ENCODE measurements at regions not wholly inside any gene's neighbourhood (a gene's known extent, or its start where the extent isn't known, plus 50 kb on each side); places are given as distances from the start of the nearest gene placed in this dataset.
A peak's percentile ranks its signal among the peaks of the same experiment; 100 is the strongest.

DNA sequence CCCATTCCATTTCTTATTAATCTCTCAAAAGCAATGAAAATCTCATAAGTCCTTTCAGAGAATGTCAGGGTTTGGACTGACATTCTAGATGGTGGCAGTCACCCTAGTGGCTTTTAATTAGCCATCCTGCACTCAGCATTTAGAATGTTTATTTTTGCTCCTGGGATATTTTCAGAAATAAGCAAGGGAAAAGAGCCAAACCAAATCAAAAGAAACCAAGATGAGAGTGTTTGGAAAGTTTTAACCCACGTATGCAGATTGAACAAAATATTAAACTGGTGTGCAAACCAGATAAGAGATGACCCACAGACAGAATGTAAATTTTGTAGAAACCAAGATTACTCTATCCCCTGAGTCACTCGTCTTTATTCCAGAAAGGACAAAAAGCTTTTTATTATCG lies 275.8 kb downstream of the SQOR start:
- no peak overlapping the region for H3K27ac ChIP-seq (ENCODE audit: low read depth, low read length)
- H3K27me3 ChIP-seq (ENCODE audit: insufficient read depth, low read length, poor library complexity, severe bottlenecking) = no peaks in the 10 kb centered on the region
- H3K9me3 ChIP-seq (ENCODE audit: low read length) = no peaks in the 10 kb centered on the region
- DNase-seq = no peak
- ChIA-PET CTCF (no interaction called here), POLR2A (no interaction called here)
- no peaks in the 10 kb centered on the region for H3K36me3 ChIP-seq (ENCODE audit: insufficient read depth, low read length)
- H3K4me1 Mint-ChIP-seq = no peaks in the 10 kb centered on the region
- peaks cover 0 to 1% of the 10 kb centered on the region in 2 donors for H3K27me3 Mint-ChIP-seq
- H3K9me3 Mint-ChIP-seq = peaks cover 8 to 14% (median 9%) of the 10 kb centered on the region in 5 donors
- H3K4me1 ChIP-seq (ENCODE audit: insufficient read depth, low read length) = no peaks in the 10 kb centered on the region
- H3K36me3 Mint-ChIP-seq = no peaks in the 10 kb centered on the region
- no peak overlapping the region for H3K27ac Mint-ChIP-seq
- H3K4me3 ChIP-seq (ENCODE audit: low read length) = no peak overlapping the region
- H3K4me3 Mint-ChIP-seq = no peak overlapping the region

DNA sequence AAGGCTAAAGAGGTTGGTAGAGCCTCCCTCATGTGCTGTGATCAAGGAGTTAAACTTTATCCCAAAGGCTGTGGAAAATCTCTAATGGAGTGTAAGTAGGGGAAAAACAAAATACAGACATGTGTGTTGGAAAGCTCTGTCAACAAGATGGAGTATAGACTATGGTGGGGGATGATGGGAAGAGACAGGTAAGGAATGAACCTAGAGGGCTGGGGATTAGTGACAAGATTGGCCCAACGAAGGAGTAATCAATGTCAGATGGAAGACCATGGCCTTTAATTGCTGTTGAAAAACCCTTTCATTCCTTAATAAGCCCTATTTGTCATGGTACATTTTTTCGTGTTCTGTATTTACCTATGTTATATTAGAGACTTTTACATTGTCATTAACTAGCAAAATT lies 278.6 kb downstream of the SQOR start:
- ChIA-PET CTCF (no interaction called here), POLR2A (no interaction called here)
- no peaks in the 10 kb centered on the region for H3K36me3 Mint-ChIP-seq

DNA sequence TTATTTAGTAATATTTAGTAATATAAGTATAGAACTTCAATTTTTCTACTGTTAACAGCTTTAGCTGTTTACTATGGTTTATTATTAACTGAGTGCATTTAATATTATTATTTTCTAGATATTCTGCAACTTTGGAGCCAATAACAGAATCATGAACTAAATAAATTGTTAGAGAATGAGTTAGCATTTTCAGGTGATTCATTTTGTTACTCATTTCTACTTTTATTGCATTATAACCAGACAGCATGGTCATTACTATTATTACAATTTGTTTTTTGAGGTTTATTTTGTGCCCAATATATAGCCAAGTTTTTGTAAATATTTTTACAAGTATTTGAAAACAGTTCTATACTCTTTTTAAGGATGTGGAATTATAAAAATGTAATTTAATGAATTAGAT lies 279.6 kb downstream of the SQOR start:
- no peak overlapping the region for H3K27ac ChIP-seq (ENCODE audit: low read depth, low read length)
- DNase-seq = no peak
- no peaks in the 10 kb centered on the region for H3K36me3 Mint-ChIP-seq

More for the DNA sequence above, 278.6 kb downstream of the SQOR start:
- DNase-seq = no peak
- H3K27ac Mint-ChIP-seq = no peak overlapping the region
- no peaks in the 10 kb centered on the region for H3K4me1 Mint-ChIP-seq
- no peaks in the 10 kb centered on the region for H3K36me3 ChIP-seq (ENCODE audit: insufficient read depth, low read length)
- H3K27ac ChIP-seq (ENCODE audit: low read depth, low read length) = no peak overlapping the region
- no peak overlapping the region for H3K4me3 ChIP-seq (ENCODE audit: low read length)
- no peak overlapping the region for H3K4me3 Mint-ChIP-seq
- H3K9me3 ChIP-seq (ENCODE audit: low read length) = no peaks in the 10 kb centered on the region
- H3K4me1 ChIP-seq (ENCODE audit: insufficient read depth, low read length) = no peaks in the 10 kb centered on the region
- no peaks in the 10 kb centered on the region for H3K27me3 ChIP-seq (ENCODE audit: insufficient read depth, low read length, poor library complexity, severe bottlenecking)
- H3K9me3 Mint-ChIP-seq = peaks cover under 1 to 9% (median 5%) of the 10 kb centered on the region in 5 donors
- H3K27me3 Mint-ChIP-seq = peaks cover 0 to under 1% of the 10 kb centered on the region in 2 donors

DNA sequence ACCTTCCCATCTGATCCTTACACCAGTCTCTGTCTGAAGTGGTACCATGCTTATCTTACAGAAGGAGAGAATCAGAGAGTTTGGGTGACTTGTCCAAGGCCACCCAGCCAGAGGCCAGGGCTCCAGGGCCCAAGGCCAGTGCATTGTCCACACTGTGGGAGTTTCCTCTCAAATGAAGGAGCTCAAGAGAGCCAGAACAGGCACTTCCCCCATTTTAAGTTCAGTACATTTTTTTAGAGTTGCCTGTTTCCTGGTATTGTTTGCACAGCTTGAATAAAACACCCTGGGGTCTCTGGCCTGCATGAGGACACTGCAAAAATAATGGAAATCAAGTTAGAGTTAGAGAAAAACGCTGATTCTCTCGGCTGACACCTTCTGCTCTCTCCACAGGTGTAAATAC lies 284.0 kb downstream of the SQOR start:
- peak in 1 of 5 donors; percentile 1 for DNase-seq
- Mint-ChIP-seq H3K9me3 (peaks cover 0 to 4% (median 0%) of the 10 kb centered on the region in 5 donors), H3K27ac (no peak overlapping the region), H3K36me3 (no peaks in the 10 kb centered on the region), H3K4me1 (no peaks in the 10 kb centered on the region), H3K4me3 (no peak overlapping the region), H3K27me3 (no peaks in the 10 kb centered on the region)
- Histone ChIP-seq H3K27ac (ENCODE audit: low read depth, low read length) (no peak overlapping the region), H3K27me3 (ENCODE audit: insufficient read depth, low read length, poor library complexity, severe bottlenecking) (no peaks in the 10 kb centered on the region), H3K4me3 (ENCODE audit: low read length) (no peak overlapping the region), H3K4me1 (ENCODE audit: insufficient read depth, low read length) (no peaks in the 10 kb centered on the region), H3K9me3 (ENCODE audit: low read length) (no peaks in the 10 kb centered on the region), H3K36me3 (ENCODE audit: insufficient read depth, low read length) (no peaks in the 10 kb centered on the region)
- CTCF ChIA-PET = no interaction called here
- POLR2A ChIA-PET = no interaction called here

More for the DNA sequence above, 279.6 kb downstream of the SQOR start:
- POLR2A ChIA-PET = no interaction called here
- H3K36me3 ChIP-seq (ENCODE audit: insufficient read depth, low read length) = no peaks in the 10 kb centered on the region
- CTCF ChIA-PET = no interaction called here
- no peak overlapping the region for H3K4me3 ChIP-seq (ENCODE audit: low read length)
- no peaks in the 10 kb centered on the region for H3K4me1 Mint-ChIP-seq
- peaks cover 0 to 6% (median 3%) of the 10 kb centered on the region in 5 donors for H3K9me3 Mint-ChIP-seq
- no peaks in the 10 kb centered on the region for H3K9me3 ChIP-seq (ENCODE audit: low read length)
- H3K4me1 ChIP-seq (ENCODE audit: insufficient read depth, low read length) = no peaks in the 10 kb centered on the region
- no peaks in the 10 kb centered on the region for H3K27me3 ChIP-seq (ENCODE audit: insufficient read depth, low read length, poor library complexity, severe bottlenecking)
- H3K4me3 Mint-ChIP-seq = no peak overlapping the region
- no peaks in the 10 kb centered on the region for H3K27me3 Mint-ChIP-seq
- no peak overlapping the region for H3K27ac Mint-ChIP-seq

DNA sequence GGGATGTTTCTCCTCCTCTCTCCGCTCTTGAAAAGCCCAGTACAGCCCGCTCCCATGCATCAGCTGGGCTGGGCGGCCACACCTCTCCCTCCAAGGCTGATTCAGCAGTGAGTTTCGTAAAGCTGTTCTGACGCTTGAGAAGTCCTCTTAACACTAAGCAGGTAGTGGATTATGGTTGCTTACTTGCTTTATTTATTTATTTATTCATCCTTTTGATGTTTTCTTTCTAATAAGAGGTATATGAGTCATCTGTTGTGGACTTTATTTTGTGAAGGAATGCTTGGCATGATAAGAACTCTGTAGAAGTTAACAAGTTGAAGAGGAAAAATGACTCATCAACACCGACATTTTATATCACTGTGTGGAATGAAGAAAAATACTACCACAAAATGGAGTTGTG lies 285.0 kb downstream of the SQOR start:
- Mint-ChIP-seq H3K4me1 (no peaks in the 10 kb centered on the region), H3K36me3 (no peaks in the 10 kb centered on the region), H3K9me3 (peaks cover 0 to 4% (median 0%) of the 10 kb centered on the region in 5 donors), H3K4me3 (no peak overlapping the region), H3K27me3 (no peaks in the 10 kb centered on the region), H3K27ac (no peak overlapping the region)
- no peaks in the 10 kb centered on the region for H3K27me3 ChIP-seq (ENCODE audit: insufficient read depth, low read length, poor library complexity, severe bottlenecking)
- POLR2A ChIA-PET = no interaction called here
- no peak overlapping the region for H3K27ac ChIP-seq (ENCODE audit: low read depth, low read length)
- H3K9me3 ChIP-seq (ENCODE audit: low read length) = no peaks in the 10 kb centered on the region
- H3K4me1 ChIP-seq (ENCODE audit: insufficient read depth, low read length) = no peaks in the 10 kb centered on the region
- CTCF ChIA-PET = no interaction called here
- no peak for DNase-seq
- H3K36me3 ChIP-seq (ENCODE audit: insufficient read depth, low read length) = no peaks in the 10 kb centered on the region
- no peak overlapping the region for H3K4me3 ChIP-seq (ENCODE audit: low read length)

DNA sequence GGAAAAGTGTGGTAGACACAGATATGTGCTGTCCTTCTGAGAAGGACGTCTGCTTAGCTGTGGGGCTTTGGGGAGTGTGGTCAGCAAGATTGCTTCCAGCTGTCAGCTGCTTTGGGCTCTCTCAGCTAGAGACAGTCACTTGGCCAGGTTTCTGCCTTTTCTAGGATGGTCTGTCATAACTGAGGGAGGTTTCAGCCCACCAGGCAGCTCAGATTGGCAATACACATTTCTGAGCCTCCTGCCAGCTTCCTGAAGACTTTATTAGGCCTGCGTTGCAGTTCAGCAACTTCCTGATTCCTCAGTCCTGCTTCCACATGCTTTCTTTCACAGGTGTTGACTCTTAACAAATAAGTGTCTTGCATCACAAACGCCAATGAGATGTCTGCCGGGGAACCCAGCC lies 286.5 kb downstream of the SQOR start:
- Mint-ChIP-seq H3K4me1 (no peaks in the 10 kb centered on the region), H3K27ac (no peak overlapping the region), H3K27me3 (no peaks in the 10 kb centered on the region), H3K4me3 (no peak overlapping the region), H3K9me3 (peaks cover 0 to 7% (median 0%) of the 10 kb centered on the region in 5 donors), H3K36me3 (no peaks in the 10 kb centered on the region)
- POLR2A ChIA-PET = no interaction called here
- no peaks in the 10 kb centered on the region for H3K4me1 ChIP-seq (ENCODE audit: insufficient read depth, low read length)
- CTCF ChIA-PET = interaction anchor here (0.5 kb wide), 1 partner anchor 82 kb away, joined by 3 read pairs; no protein-coding TSS in a partner anchor
- no peaks in the 10 kb centered on the region for H3K27me3 ChIP-seq (ENCODE audit: insufficient read depth, low read length, poor library complexity, severe bottlenecking)
- H3K9me3 ChIP-seq (ENCODE audit: low read length) = no peaks in the 10 kb centered on the region
- no peak overlapping the region for H3K4me3 ChIP-seq (ENCODE audit: low read length)
- H3K27ac ChIP-seq (ENCODE audit: low read depth, low read length) = no peak overlapping the region
- DNase-seq = no peak
- H3K36me3 ChIP-seq (ENCODE audit: insufficient read depth, low read length) = no peaks in the 10 kb centered on the region

DNA sequence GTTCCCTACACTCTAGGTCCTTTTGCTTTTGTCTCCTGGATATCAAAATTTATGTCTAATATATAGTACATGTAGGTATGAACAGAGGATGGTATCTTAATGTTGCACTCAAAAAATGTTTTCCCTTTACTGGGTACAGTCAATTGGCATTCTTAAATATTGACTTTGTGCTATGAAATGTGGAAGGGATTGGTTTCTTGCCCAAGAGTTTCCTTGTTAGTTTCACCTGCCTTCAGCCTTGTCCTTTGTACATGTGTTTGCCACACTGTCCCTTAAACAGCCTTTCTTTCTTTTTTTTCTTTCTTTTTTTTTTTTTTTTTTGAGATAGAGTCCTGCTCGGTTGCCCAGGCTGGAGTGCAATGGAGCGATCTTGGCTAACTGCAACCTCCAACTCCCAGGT lies 287.1 kb downstream of the SQOR start:
- Histone ChIP-seq H3K36me3 (ENCODE audit: insufficient read depth, low read length) (no peaks in the 10 kb centered on the region), H3K9me3 (ENCODE audit: low read length) (no peaks in the 10 kb centered on the region), H3K27ac (ENCODE audit: low read depth, low read length) (no peak overlapping the region), H3K4me3 (ENCODE audit: low read length) (no peak overlapping the region), H3K27me3 (ENCODE audit: insufficient read depth, low read length, poor library complexity, severe bottlenecking) (no peaks in the 10 kb centered on the region), H3K4me1 (ENCODE audit: insufficient read depth, low read length) (no peaks in the 10 kb centered on the region)
- peaks cover 0 to 7% (median 0%) of the 10 kb centered on the region in 5 donors for H3K9me3 Mint-ChIP-seq
- no peak overlapping the region for H3K27ac Mint-ChIP-seq
- no peak overlapping the region for H3K4me3 Mint-ChIP-seq
- POLR2A ChIA-PET = no interaction called here
- H3K36me3 Mint-ChIP-seq = no peaks in the 10 kb centered on the region
- no peaks in the 10 kb centered on the region for H3K4me1 Mint-ChIP-seq
- no peaks in the 10 kb centered on the region for H3K27me3 Mint-ChIP-seq
- CTCF ChIA-PET = no interaction called here
- no peak for DNase-seq

DNA sequence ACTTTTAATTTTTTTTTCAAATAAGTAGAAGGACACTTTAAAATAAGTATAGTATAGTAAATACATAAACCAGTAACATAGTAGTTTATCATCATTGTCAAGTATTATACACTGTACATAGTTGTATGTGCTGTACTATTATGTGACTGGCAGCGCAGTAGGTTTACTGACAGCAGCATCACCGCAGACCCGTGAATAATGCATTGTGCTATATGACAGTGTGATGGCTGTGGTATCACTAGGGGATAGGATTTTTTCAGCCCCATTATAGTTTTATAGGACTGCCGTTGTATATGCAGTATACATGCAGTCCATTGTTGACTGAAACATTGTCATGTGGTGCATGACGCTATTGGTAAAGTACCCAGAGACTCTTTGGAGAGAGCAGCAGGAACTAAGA lies 306.5 kb downstream of the SQOR start:
- no peaks in the 10 kb centered on the region for H3K36me3 ChIP-seq (ENCODE audit: insufficient read depth, low read length)
- Mint-ChIP-seq H3K4me3 (no peak overlapping the region), H3K9me3 (peaks cover 0 to 9% (median 2%) of the 10 kb centered on the region in 5 donors), H3K27me3 (peaks cover 0 to 8% of the 10 kb centered on the region in 2 donors), H3K4me1 (no peaks in the 10 kb centered on the region), H3K36me3 (peaks cover 0 to 4% (median 0%) of the 10 kb centered on the region in 3 donors), H3K27ac (no peak overlapping the region)
- H3K27me3 ChIP-seq (ENCODE audit: insufficient read depth, low read length, poor library complexity, severe bottlenecking) = no peaks in the 10 kb centered on the region
- no peaks in the 10 kb centered on the region for H3K9me3 ChIP-seq (ENCODE audit: low read length)
- no peak for DNase-seq
- no peak overlapping the region for H3K4me3 ChIP-seq (ENCODE audit: low read length)
- ChIA-PET CTCF (no interaction called here), POLR2A (no interaction called here)
- H3K4me1 ChIP-seq (ENCODE audit: insufficient read depth, low read length) = no peaks in the 10 kb centered on the region
- no peak overlapping the region for H3K27ac ChIP-seq (ENCODE audit: low read depth, low read length)

DNA sequence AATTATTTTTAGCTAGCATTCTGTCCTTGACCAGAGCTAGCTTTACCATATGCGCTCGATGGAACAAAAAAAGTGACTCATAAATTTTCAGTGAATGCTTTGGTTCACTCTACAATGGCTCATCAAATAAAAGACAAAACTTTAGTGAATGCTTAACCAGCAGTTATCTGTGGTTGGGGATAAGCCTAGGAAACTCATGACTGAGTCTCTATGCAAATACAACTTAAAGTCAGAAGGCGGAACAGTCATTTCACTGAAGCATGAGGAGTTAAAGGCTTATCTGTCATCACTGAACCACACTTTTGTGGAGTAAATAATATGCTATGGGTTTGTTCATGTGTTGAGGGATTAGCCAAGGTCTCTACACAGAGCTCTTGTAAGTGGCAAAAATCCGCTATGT lies 308.4 kb downstream of the SQOR start:
- no peaks in the 10 kb centered on the region for H3K9me3 ChIP-seq (ENCODE audit: low read length)
- no peak overlapping the region for H3K27ac ChIP-seq (ENCODE audit: low read depth, low read length)
- peaks cover 0 to 4% (median 0%) of the 10 kb centered on the region in 3 donors for H3K36me3 Mint-ChIP-seq
- peaks cover 0 to 9% (median 0%) of the 10 kb centered on the region in 5 donors for H3K9me3 Mint-ChIP-seq
- CTCF ChIA-PET = no interaction called here
- no peak overlapping the region for H3K4me3 Mint-ChIP-seq
- no peaks in the 10 kb centered on the region for H3K4me1 ChIP-seq (ENCODE audit: insufficient read depth, low read length)
- no peaks in the 10 kb centered on the region for H3K4me1 Mint-ChIP-seq
- no peak overlapping the region for H3K4me3 ChIP-seq (ENCODE audit: low read length)
- H3K27me3 ChIP-seq (ENCODE audit: insufficient read depth, low read length, poor library complexity, severe bottlenecking) = no peaks in the 10 kb centered on the region
- no peak overlapping the region for H3K27ac Mint-ChIP-seq
- POLR2A ChIA-PET = no interaction called here
- no peak for DNase-seq
- peaks cover 0 to 8% of the 10 kb centered on the region in 2 donors for H3K27me3 Mint-ChIP-seq
- no peaks in the 10 kb centered on the region for H3K36me3 ChIP-seq (ENCODE audit: insufficient read depth, low read length)

All from CD8-positive, alpha-beta memory T cell (primary cell).